ENCODE measurements at regions not wholly inside any gene's neighbourhood (a gene's known extent, or its start where the extent isn't known, plus 50 kb on each side); places are given as distances from the start of the nearest gene placed in this dataset.

- no peak for DNase-seq
Observed at GRCh38 chr3:124282751-124283651, 291.1 kb upstream of the ROPN1 start.

- no peak for DNase-seq
Observed at GRCh38 chr3:124283652-124284023, 291.7 kb upstream of the ROPN1 start.

- no peak for DNase-seq
Observed at GRCh38 chr3:124288996-124289395, 297.1 kb upstream of the ROPN1 start.

- DNase-seq, result no peak
Observed at GRCh38 chr3:124291008-124291407, 299.1 kb upstream of the ROPN1 start.

DNA sequence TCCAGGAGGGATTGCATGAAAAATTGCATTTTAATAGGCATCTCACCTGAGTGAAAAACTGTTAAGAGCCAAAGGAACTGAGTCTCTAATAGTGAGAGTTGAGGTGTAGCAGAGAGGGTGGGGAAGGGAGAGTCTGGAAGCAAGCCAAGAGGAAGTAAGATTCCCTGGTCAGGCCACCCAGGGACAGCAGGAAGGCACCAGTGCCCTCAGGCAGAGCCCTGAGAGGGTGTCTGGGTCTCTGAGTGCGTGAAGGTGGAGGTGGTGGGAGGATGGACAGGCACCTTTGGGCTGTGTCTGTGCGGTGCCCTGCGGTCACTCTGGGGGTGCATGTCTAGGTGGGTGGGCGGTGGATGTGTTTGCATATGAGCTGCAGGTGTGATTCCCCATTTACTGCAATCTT, 300.4 kb upstream of the ROPN1 start:
- DNase-seq, result no peak

DNA sequence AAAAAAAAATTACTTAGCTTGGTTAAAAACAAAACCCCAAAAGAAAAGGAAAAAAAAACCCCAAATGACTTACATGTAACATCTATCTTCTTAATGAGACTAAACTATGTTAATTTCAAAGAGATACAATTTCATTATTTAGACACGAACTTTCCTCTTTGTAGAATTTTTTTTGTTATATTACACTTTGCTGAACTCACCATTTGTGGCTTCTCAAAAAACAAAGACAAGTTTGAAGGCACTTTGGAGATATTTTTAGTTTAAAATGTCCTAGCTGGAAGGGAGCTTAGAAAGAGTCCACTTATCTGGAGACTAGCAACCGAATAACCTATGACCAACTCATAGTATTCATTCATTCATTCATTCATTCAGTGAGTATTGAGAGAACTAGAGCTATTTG, 301.7 kb upstream of the ROPN1 start:
- no peak for DNase-seq

DNA sequence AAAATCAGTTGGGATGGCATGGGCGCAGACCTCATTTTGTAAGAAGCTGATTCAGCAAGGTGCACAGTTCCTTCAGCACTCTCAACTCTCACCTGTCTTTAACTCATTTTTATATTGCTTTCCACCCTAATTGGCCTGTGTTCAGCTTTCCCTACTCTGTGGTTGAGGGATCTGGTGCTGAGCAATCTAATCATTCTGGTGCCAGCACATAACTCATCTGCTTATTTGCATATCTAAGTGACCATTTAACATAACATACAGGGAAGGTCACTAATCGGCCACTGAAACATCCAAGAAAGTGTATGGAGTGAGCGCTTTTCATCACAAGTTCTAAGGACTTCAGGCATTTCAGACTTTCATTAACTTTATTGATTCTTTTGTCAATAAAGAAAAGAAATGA, 303.4 kb upstream of the ROPN1 start:
- DNase-seq, result no peak

GRCh38 chr3:124296406-124296805, 304.5 kb upstream of the ROPN1 start:
- no peak for DNase-seq

- DNase-seq, result no peak
Observed at GRCh38 chr3:124297062-124297980, 305.4 kb upstream of the ROPN1 start.

DNA sequence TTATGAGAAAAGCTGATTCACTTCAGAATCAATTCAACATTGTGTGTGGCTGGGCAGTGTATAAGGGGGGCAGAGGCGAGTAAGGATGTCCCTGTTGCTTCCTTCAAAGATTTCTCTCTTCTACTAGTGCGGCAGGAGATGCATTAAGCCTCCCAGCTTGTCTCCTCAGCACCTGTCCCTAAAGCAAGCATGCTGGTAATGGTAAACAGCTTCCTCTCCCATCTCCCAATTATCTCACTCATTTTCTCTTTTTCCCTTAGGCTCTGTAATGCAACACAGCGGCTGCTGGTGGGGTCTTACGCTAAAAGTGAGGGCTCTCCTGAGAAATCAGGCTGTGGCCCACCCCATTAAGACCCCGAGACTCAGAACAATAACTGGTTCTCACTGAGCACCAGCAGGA, 306.4 kb upstream of the ROPN1 start:
- no peak for DNase-seq

DNA sequence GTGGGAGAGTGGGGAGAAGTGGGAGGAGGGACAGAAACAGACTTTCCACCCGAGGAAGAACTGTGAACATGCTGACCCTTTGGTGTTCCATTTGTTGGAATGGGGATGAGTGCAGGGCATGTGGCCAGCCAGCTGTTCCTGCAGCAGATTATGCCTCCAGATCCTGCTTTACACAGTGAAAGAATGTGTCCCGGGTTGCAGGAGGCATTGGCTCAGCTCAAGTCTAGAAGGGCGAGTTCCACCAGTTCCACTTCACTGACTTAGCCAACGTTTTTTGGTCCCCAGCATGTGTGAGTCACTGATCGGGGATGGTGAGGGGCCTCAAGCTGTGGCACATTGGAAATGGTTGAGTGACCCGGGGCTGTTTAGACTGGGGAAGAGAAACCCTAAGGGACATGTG, 307.0 kb upstream of the ROPN1 start:
- DNase-seq, result no peak

GRCh38 chr3:124299831-124300230, 307.9 kb upstream of the ROPN1 start:
- no peak for DNase-seq

- DNase-seq, result no peak
Observed at GRCh38 chr3:124300416-124300815, 308.5 kb upstream of the ROPN1 start.

DNA sequence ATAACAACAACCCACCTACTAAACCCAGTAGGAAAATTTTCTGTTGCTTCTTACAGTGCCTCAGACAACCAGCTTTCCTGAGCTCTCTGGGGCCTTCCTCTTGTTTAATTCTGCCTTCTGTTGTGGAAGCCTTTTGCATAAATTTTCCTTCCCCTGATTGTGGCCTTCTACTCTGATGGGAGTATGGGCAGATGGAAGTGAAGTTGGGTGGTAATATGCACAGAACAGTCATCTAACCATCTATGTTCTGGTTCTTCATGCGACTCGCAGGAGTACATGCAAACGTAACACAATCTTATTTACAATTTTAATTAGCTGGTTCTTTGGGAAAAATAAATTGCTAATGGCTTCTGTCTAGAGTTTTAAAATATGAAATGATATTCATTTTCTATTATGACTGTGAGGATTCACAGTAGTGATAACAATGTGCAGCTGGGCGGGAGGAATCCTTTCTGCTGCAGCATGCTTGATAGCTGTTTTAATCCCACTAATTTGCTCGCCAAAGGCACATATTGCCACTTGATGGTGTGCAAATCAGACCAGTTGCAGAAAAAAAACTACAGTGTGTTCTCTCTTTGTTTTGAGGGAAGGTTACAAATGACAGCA, 311.5 kb upstream of the ROPN1 start:
- DNase-seq, result no peak

GRCh38 chr3:124306665-124307064, 314.7 kb upstream of the ROPN1 start:
- no peak for DNase-seq

DNA sequence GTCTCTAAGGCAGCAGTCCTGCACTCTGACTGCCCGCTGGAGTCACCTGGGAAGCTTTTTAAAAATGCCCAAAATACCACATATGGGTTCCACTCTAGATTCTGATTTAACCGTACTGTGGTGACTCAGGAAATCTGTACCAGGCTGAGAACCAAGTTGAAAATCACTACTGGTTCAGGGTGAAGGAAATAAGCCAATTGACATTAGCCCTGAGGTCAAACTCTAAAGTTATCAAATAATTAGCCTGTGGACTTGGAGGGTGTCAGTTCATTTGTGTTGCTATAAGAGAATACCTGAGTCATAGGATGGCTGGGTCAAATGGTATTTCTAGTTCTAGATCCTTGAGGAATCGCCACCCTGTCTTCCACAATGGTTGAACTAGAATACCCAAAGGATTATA, 321.7 kb upstream of the ROPN1 start:
- no peak for DNase-seq

DNA sequence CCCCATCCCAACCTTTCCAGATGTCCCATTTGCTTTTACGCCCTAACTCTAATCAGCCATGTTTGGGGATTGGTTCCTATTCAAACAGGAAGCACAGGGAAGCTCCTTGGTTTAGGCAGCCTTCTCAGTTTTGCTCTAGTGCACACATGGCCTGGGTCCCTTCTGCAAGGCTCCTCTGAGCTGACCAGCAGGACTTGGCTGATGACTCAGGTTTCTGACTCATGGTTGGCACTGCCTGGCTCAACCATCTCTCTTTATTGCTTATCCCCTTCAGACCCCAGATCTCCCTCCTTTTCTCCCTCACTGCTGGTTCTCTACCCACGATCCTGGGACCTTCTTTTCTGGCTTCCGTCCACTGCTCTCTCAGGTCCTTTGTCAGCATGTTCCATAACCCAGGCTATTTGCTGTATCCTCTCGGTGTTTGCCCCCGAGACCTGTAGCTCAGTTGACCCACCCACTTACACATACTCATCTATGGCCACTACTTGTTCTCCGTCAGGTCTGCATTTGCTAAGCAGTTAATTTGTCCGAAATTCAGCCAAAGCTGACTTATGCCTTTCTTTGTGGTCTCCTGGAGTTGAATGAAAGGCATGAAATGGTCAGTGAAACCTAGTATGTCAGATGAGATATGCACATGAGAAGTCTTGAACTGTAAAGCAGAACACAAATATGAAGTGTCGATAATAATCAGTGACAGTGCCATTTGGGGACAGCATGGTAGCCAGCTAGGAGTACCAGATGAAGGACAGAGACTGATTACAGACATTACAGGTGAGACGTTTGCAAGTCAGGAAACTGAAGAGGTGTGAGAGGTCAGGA, 323.5 kb upstream of the ROPN1 start:
- no peak for DNase-seq

- DNase-seq, result no peak
Observed at GRCh38 chr3:124316034-124316287, 324.0 kb upstream of the ROPN1 start.

- no peak for DNase-seq
Observed at GRCh38 chr3:124318014-124318413, 326.1 kb upstream of the ROPN1 start.

DNA sequence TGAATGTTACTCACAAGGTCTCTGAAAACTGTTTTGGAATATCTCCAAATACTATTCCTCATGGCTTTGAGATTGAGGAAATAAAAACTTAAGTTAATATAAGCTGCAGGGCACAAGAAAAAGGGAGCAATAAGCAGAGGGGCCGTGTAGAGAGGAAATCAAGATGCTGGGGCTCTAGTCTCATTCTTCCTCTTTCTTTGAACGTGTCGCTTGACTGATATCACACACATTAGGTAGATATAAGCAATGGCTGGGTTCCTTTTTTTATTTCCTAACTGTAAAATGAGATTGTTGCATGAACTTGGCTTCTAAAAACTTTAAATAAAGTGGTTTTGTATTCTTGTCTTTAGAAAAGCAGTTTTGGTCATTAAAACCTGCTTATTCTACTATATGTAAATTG, 326.7 kb upstream of the ROPN1 start:
- no peak for DNase-seq

- no peak for DNase-seq
Observed at GRCh38 chr3:124320976-124321375, 329.1 kb upstream of the ROPN1 start.

- DNase-seq, result no peak
Observed at GRCh38 chr3:124322309-124322880, 330.5 kb upstream of the ROPN1 start.

- no peak for DNase-seq
Observed at GRCh38 chr3:124322966-124323365, 331.0 kb upstream of the ROPN1 start.

All from activated CD4-positive, alpha-beta T cell treated with anti-CD3 and anti-CD28 coated beads, Interleukin-2, amount 50 U/mL, for 16 hours (primary cell).